HEK293 (cell line): ENCODE measurements at regions not wholly inside any gene's neighbourhood (a gene's known extent, or its start where the extent isn't known, plus 50 kb on each side); places are given as distances from the start of the nearest gene placed in this dataset.

Source experiments
- FEZF1 ChIP-seq: fragments of 450-650 bp; formaldehyde crosslinking; IDR thresholded peaks from 2 replicates; pipeline ENCODE4 v1.5.1; 2016; ENCODE audit warnings: missing biosample characterization, missing genetic modification characterization
- SALL2 ChIP-seq: fragments of 450-650 bp; formaldehyde crosslinking; IDR thresholded peaks from 2 replicates; pipeline ENCODE4 v1.5.0; 2017; ENCODE audit warnings: missing biosample characterization, mild to moderate bottlenecking, missing genetic modification characterization, borderline replicate concordance
- ZNF202 ChIP-seq: fragments of 450-650 bp; formaldehyde crosslinking; IDR thresholded peaks from 2 replicates; pipeline ENCODE4 v1.5.1; 2016; ENCODE audit warnings: missing biosample characterization, missing genetic modification characterization, borderline replicate concordance
- ZNF274 ChIP-seq, 2 experiments: fragments of 200-500 bp in 1 of 2; fragments of 450-650 bp in 1 of 2; sonication (Bioruptor generic) in 1 of 2; formaldehyde crosslinking in 1 of 2; IDR thresholded peaks; 2 replicates each; pipeline versions ENCODE4 v1.5.1 to v1.6.1; 2014 to 2016; ENCODE audit warnings: borderline replicate concordance in 1 of 2, inconsistent platforms in 1 of 2, low read length in 1 of 2, missing biosample characterization in 1 of 2, missing genetic modification characterization in 1 of 2
- ZNF292 ChIP-seq: fragments of 450-650 bp; formaldehyde crosslinking; IDR thresholded peaks from 2 replicates; pipeline ENCODE4 v1.5.1; 2016; ENCODE audit warnings: low read depth, missing biosample characterization, missing genetic modification characterization, borderline replicate concordance
- ZNF513 ChIP-seq: fragments of 450-650 bp; IDR thresholded peaks from 2 replicates; pipeline ENCODE4 v1.5.1; 2018; ENCODE audit warnings: missing biosample characterization, missing genetic modification characterization
- TF ChIP-seq, protein P1 (sequence below): fragments of 450-650 bp; formaldehyde crosslinking; IDR thresholded peaks from 2 replicates; pipeline ENCODE4 v1.5.1; 2016; ENCODE audit warnings: missing biosample characterization, missing genetic modification characterization

DNA sequence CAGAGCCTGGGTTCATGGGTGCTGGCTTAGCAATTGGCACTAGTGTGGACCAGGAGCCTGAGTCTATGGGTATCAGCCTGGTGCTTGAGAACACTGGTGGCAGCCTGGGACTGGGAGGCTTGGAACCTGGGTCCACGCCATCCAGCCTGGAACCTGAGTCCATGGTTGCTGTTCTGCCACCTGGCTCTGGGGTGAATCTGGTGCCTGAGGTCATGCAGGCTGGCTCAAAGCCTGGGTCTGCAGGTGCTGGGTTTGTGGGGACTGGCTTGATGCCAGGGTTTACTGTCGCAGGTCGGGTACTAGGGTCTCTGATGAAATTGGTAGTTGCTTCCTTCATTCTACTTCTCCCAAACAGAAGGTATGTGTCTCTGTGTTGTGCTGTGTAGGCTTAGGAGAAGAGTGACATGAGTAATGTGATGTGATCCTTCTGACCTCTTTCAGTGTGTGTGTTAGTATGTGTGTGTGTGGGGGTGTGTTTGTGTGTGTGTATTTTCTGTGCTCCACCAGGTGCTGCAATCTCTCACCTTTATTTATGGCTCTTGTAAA lies 517.0 kb upstream of the EPHA5 start:
- TF ChIP-seq, protein P1, sequence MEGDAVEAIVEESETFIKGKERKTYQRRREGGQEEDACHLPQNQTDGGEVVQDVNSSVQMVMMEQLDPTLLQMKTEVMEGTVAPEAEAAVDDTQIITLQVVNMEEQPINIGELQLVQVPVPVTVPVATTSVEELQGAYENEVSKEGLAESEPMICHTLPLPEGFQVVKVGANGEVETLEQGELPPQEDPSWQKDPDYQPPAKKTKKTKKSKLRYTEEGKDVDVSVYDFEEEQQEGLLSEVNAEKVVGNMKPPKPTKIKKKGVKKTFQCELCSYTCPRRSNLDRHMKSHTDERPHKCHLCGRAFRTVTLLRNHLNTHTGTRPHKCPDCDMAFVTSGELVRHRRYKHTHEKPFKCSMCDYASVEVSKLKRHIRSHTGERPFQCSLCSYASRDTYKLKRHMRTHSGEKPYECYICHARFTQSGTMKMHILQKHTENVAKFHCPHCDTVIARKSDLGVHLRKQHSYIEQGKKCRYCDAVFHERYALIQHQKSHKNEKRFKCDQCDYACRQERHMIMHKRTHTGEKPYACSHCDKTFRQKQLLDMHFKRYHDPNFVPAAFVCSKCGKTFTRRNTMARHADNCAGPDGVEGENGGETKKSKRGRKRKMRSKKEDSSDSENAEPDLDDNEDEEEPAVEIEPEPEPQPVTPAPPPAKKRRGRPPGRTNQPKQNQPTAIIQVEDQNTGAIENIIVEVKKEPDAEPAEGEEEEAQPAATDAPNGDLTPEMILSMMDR (tag by site-specific recombination): no peak
- no peak for TF ChIP-seq ZNF513 (tag by site-specific recombination)
- TF ChIP-seq ZNF202 (tag by site-specific recombination): no peak
- no peak for TF ChIP-seq FEZF1 (tag by site-specific recombination)
- TF ChIP-seq ZNF274 (IDR thresholded peaks at IDR 0.05; ENCODE audit: low read length): no peak
- TF ChIP-seq ZNF274 (tag by site-specific recombination; IDR thresholded peaks at IDR 0.05; ENCODE audit: borderline replicate concordance): no peak
- no peak for TF ChIP-seq ZNF292 (tag by site-specific recombination)
- no peak for TF ChIP-seq SALL2
